ENCODE measurements at regions not wholly inside any gene's neighbourhood (a gene's known extent, or its start where the extent isn't known, plus 50 kb on each side); places are given as distances from the start of the nearest gene placed in this dataset.

GRCh38 chr18:28594034-28594433 lies 417.1 kb upstream of the CDH2 start:
- no peak for DNase-seq (ENCODE audit: low spot score)

DNA sequence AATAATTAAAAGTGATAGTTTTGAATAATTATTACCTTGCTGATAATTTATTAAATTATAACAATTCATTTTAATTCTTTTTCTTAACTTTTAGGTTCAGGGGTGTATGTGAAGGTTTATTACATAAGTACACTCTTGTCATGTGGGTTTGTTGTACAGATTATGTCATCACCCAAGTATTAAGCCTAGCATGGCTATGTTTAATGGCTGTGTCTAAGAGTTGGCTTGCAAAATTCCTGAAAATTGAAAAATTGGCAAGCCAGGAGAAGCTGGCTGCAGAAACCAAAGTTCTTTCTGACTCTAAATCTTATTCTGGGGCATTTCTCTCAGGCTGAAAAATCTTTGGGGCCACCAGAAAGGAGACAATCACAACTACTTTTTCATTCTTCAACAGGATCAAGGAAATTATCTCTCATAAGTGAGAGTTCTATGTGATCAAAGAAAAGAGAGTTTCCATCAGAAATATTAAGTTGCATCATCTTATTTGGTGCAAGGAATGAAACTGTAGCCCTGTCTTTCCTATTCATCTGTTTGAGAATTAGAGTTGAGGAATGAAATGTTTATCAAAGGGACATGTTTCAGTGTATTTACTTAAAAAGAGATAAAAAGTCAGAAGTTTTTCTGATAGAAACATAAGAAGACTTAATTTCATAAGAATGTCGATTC lies 412.1 kb upstream of the CDH2 start:
- DNase-seq (ENCODE audit: low spot score): no peak

DNA sequence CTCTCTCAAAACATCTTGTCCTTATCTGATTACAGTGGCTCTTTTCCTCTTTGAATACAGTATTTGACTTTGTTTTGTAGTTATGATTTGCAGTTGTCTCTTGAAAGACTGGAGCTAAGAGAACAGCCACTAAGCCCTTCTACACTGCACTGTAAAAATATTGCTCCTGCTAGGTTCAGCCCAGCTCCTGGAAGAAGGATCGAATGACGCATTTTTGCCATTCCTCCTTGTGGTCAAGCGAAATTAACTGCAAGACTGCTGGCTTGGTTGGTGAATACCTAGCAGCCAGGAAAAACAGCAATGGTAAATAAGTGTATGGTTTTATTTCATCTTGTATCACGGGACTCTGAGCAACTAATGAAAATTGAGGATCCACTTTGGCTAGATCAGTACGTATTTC lies 407.8 kb upstream of the CDH2 start:
- no peak for DNase-seq (ENCODE audit: low spot score)

- no peak for DNase-seq (ENCODE audit: low spot score)
Observed at GRCh38 chr18:28582724-28583123, 405.8 kb upstream of the CDH2 start.

DNA sequence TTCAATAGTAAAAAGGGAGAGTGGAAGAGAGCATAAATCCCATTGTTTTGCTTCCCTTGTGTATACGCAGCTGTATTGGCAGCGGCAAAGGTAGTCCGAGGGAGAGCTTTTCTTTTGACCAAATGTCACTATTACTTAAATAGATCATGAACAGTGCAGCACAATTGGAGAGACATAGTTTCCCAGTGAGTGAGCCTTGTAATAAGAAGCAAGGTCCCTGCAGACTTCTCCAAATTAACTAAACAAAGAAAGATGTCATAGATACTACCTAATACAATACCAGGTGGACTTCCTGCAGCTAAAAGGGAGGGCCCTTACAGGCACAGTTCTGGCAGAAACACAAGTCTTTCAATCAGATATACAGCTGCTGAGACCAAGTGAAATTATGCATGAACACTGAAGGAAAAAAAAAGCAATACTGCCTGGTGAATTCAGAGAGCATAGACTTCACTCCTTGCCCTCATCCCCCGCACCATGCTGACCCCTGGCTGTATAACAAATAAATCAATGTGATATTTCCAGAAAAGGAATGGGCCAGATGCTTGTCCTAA lies 404.7 kb upstream of the CDH2 start:
- no peak for DNase-seq (ENCODE audit: low spot score)

DNA sequence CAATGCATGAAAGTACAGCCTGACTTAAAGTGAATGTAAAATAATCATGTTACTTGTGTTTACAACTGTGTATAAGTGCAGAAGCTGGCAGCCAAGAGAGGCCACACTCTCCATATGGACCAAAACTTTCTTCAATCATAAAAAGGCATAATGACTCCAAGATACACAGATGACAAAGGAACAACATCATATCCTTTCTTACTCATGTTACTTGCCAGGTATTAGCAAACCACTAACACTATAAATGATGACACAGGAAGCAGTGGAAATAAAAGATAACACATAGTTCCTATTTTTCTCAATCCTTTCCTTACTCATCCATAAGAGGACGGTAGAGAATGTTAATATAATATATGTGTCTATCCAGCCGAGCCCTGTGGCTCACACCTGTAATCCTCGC lies 400.0 kb upstream of the CDH2 start:
- no peak for DNase-seq (ENCODE audit: low spot score)

DNA sequence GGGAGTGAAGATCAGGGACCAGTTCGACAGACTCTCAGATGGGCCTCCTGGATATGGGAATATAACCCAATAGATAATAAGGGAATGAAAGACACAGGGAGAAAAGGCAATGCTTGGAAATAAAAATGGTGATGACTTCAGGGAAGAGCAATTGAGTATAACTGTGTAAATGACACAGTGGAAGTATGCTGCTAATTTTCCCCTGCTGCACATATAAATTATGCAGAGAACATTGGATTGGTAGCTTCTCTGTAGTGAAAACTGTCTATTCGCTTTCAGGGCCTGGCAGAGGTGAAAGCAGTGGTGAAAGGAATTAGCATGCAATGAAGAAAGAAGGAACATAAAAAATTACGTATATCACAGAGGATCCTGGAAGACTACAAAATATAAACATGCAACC lies 398.2 kb upstream of the CDH2 start:
- no peak for DNase-seq (ENCODE audit: low spot score)

DNA sequence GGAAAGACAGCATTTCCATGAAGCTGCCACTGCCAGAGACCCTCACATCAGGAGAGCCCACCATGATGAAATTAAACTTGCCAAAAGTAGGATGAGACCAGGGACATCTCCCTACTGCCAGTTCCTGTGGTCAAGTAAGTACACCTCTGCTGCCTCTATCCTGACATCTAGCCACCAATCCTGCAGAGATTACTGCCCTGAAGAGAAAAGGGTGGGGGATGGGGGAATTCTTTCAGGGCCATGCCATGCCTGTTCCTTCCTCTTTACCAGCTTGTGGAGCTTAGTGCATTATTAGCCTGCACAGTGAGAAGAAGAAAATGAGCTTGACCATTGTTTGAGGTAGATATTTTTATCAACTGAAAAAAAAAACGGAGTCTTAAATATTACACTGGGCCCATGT lies 397.2 kb upstream of the CDH2 start:
- DNase-seq (ENCODE audit: low spot score): no peak

- no peak for DNase-seq (ENCODE audit: low spot score)
Observed at GRCh38 chr18:28571929-28572328, 395.0 kb upstream of the CDH2 start.

DNA sequence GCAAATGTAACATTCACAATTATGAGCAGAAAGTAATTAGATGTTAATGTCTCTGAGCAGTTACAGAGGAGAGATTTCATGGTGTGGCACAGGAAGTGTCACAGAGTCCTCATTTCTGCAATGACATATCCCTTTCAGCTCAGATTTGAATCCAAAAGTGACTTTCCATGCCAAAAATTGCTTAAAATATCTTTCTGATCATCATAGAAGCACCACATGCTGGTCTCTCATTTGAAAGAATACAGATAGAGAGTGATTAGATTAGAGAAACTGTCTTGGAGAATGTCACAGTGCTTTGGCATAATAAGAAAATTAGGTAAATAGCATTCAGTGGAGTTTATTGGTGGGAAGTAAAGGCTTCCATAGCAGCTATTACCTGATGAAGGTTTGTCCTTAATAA lies 383.4 kb upstream of the CDH2 start:
- no peak for DNase-seq (ENCODE audit: low spot score)

- DNase-seq (ENCODE audit: low spot score): no peak
Observed at GRCh38 chr18:28559511-28559910, 382.6 kb upstream of the CDH2 start.

DNA sequence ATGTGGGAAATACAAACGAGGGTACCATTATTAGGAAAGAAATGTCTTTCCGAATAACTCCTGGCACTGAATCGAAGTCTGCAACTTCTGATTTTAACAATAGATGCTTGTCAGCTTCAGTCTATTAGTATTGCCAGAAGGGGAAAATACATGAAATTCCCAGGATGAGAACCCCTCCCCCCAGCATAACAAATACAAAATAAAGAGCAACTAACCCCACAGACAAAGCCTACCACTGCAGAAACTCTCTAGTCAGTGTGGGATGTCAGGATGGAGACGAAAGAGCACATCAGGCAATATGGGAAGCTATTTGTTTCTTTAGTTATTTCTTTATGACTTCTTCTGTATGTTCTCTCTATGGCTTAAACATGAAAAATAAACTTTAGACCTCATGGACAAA lies 365.0 kb upstream of the CDH2 start:
- no peak for DNase-seq (ENCODE audit: low spot score)

GRCh38 chr18:28541276-28541930 lies 364.5 kb upstream of the CDH2 start:
- peak; percentile 63 for DNase-seq (ENCODE audit: low spot score)

GRCh38 chr18:28529644-28530043 lies 352.7 kb upstream of the CDH2 start:
- DNase-seq (ENCODE audit: low spot score): no peak

DNA sequence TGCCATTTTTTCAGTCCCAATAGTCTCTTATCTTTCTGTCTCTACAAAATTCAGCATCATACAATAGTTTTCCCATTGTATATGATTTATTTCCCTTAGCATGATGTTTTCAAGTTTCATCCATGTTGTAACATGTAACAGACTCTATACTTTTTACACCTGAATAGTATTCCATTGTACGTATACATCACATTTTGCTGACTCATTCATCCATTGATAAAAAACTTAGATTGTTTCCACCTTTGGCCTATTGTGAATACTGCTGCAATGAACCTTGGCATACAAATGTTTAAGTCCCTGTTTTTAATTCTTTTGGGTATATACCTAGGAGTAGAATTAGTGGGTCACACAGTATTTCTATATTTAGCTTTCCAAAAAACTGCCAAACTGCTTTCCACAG lies 349.3 kb upstream of the CDH2 start:
- DNase-seq (ENCODE audit: low spot score): no peak

GRCh38 chr18:28523758-28524475 lies 347.0 kb upstream of the CDH2 start:
- DNase-seq (ENCODE audit: low spot score): no peak

- DNase-seq (ENCODE audit: low spot score): no peak
Observed at GRCh38 chr18:28522236-28522635, 345.3 kb upstream of the CDH2 start.

GRCh38 chr18:28519997-28520396 lies 343.1 kb upstream of the CDH2 start:
- DNase-seq (ENCODE audit: low spot score): no peak

GRCh38 chr18:28514699-28515098 lies 337.8 kb upstream of the CDH2 start:
- DNase-seq (ENCODE audit: low spot score): no peak

DNA sequence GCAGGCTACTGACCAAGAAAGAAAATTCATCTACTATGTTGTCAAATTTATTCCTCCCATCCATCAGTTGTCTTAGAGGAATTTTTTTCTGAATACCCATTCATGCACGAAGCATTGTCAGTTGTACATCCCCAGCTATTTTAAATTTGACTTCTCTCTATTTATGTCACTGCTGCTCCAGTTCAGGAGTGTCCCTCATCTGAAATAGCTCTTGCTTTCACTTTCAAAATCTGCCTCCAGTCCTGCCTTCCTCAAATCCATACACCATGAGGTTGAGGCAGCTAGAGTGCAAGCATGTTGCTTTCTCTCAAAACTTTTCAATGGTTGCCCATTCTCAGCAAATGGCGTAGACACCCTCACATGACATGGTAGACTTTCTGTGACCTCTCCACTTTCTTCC lies 335.4 kb upstream of the CDH2 start:
- no peak for DNase-seq (ENCODE audit: low spot score)

DNA sequence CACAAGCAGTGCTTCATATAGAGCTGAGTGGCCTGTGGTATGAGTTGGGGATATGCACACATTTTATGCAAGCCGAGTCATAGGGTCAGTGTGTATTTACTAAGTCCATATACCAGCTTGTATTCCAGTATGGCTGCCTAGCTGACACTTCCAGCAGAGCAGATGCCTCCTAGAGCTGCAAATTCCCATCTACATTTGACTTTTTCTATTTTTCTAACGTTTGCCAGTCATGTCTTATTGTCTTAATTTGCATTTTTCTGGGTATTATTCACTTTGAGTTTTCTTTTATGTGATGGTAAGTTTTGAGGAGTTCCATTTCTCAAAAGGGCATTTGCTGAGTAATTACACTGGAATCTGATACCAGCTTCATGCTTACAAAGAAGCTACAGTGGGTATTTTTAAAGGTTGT lies 334.5 kb upstream of the CDH2 start:
- no peak for DNase-seq (ENCODE audit: low spot score)

GRCh38 chr18:28510210-28510609 lies 333.3 kb upstream of the CDH2 start:
- DNase-seq (ENCODE audit: low spot score): no peak

DNA sequence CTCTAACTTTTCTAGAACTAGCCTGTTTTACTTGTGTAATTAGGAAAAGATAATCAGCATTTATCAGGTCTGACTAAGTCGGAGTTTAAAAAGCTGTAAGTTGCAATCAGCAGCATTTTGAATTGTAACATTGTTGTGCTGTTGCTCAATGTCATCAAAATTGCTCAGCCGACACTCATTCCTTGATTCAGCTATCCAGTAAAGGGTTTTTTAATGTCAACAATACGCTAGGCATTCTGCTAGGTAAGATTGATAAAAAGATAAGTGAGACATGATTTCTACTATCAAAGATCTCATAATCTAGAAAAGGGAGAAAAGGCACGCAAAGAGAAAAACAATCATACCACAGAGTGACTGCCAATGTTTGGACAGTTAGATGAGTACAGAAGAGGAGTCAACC lies 327.1 kb upstream of the CDH2 start:
- no peak for DNase-seq (ENCODE audit: low spot score)
